ENCODE measurements at regions not wholly inside any gene's neighbourhood (a gene's known extent, or its start where the extent isn't known, plus 50 kb on each side); places are given as distances from the start of the nearest gene placed in this dataset.
"Not testable (repeated sequence)": the region's sequence is repeated elsewhere in the genome, so short reads cannot be mapped to it uniquely, and the experiment has no call there.

DNA sequence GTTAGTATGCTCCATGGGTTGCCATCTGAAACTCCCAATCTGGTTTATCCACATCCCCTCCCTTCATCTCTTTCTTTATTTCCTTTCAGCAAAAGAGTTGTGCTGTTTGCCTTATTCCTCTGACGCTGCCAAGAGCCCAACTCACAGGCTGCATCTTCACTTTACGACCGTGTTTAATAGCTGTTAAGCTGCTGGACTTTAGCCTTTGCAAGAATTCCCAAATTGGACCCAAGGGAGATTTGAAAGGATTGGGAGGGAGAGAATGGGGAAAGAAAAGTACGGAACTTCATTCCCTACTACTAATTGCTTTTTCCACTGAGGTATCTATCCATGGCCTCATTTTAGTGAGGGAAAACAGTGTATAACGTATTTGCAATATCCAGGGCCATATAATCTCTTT is 263.4 kb upstream of the MEIS1 start:
- no peak for ATAC-seq

DNA sequence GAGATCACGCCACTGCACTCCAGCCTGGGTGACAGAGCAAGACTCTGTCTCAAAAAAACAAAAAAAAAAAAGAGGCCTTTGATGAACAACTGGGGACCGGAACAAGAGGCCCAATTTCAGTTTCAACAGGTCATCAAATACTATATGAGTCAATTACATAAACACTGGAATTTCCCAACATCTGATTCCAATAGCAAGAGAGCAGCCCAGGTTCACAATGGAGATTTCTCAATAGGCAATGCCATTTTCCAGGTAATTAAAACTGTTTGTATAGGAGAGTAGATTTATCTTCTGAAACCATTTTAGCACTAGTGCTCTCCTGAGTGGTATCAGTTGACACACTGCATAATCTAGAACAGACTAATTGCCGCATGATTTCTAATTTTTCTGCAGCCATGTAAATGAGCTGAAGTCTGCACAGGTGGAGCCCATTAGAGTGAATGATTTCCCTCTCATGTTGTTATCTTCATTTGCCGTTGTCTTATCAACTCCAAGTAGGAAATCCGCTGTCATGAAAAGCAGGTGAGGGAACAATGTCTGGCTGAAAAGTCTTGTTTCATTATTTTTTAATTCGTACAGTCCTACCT is 264.1 kb upstream of the MEIS1 start:
- ATAC-seq, result peak; percentile 72

DNA sequence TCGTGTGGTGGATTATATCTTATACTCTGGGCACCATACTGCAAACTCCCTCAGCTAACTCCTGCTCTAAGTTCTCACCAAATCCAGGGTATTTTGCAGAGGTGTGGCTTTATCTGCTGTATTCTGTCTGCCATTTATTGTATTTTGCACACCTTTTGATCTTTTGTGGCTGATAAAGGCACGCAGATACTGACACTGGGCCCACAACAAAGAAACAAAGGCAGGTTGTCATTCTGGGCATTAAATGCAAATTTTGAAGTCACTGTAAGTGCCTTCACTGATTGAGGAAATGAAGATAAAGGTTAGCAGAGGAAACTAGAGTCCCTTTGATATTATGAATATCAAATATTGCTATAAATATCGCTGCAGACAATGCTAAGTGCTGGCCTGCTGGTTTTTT is 265.8 kb upstream of the MEIS1 start:
- no peak for ATAC-seq

DNA sequence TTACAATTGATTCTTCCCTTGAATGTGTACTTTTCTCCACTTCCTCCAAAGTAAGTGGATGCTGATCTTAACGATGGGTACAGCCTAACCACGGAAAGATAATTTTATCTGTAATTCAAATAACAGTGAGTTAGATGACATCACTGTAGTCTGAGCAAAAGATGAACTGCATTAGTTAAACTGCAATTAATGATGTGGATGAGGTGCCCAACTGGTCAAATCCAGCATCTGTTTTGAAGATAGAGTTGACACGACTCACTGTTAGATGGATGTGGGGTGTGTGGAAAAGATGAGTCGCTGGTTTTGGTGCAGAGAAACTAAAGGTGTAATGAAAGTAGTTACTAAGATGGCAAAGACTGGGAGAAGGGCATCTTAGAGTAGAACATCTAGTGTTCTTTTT is 270.5 kb upstream of the MEIS1 start:
- no peak for ATAC-seq

DNA sequence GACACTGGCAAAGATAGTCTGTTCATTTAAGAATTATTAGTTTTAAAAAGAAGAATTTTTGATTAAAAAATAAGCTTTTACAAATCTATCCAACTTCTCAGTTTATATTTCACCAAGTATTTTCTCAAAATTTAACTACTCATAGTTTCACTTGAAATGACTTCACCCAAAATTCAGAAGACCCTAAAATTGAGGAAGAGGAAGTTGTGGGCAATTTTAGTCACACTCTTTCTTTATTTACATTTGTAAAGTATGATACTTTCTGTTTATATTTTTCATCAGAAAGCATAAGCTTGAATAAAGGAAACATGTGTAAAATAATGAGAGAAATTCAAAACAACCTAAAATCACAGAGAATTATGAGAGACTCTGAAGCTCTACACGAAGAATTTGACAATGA is 278.8 kb upstream of the MEIS1 start:
- no peak for ATAC-seq

DNA sequence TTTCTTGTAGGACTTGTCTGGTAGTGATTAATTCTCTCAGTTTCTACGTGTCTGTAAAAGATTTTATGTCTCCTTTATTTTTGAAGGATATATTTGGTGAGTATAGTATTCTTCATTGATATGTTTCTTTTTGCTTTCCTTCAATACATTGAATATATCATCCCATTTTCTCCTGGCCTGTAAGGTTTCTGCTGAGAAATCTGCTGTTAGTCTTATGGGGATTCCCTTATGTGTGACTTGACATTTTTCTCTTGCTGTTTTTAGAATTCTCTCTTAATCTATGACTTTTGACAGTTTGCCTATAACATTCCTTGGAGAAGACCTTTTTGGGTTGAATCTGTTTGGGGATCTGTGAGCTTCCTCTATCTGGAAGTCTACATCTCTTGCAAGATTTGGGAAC is 281.0 kb upstream of the MEIS1 start:
- ATAC-seq, result no peak

DNA sequence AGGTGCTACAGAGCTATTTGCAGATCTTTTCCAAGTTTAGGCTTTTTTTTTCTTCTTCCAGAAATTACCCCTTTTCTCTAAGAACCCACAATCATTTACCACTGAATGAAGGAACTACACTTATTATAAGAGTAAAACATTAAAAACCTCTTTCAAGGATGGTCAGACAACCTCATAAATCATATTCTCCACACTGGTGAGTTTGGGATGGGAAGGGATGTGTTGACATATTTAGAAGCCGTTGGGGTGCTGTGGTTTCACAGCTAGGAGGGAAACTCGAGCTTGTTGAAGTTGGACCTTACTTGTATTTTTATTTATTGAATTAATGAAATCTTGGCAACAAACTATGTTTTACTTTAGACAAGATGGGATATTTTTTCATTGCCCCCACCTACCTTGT is 289.4 kb upstream of the MEIS1 start:
- ATAC-seq, result no peak

DNA sequence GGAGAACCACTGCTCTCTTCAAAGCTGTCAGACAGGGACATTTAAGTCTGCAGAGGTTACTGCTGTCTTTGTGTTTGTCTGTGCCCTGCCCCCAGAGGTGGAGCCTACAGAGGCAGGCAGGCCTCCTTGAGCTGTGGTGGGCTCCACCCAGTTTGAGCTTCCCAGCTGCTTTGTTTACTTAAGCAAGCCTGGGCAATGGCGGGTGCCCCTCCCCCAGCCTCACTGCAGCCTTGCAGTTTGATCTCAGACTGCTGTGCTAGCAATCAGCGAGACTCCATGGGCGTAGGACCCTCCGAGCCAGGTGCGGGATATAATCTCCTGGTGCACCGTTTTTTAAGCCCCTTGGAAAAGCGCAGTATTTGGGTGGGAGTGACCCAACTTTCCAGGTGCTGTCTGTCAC is 290.6 kb upstream of the MEIS1 start:
- ATAC-seq, result not testable (repeated sequence)

DNA sequence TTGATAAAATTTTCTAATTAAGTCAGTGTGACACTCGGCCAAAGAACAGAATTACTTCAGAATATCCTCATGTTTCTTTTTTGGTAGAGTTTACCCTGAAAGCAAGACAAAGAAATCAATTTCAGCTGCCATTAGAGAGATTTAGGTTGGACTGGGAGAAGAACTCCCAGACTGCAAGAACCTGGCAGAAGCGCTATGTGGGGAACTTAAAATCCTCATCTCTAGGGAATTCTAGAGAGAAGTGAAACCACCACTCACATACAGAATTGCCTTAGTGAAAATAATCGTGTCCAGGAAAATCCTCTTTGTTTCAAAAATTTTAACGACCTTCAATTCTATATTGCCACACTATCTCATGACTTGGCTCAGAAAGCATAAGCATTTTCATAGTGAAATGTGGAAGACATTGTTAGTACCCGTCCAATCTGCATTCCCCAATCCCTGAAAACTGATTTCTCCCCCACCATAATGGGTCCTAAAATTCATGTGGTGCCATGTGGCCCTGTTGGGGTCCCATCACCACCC is 297.3 kb upstream of the MEIS1 start:
- no peak for ATAC-seq

DNA sequence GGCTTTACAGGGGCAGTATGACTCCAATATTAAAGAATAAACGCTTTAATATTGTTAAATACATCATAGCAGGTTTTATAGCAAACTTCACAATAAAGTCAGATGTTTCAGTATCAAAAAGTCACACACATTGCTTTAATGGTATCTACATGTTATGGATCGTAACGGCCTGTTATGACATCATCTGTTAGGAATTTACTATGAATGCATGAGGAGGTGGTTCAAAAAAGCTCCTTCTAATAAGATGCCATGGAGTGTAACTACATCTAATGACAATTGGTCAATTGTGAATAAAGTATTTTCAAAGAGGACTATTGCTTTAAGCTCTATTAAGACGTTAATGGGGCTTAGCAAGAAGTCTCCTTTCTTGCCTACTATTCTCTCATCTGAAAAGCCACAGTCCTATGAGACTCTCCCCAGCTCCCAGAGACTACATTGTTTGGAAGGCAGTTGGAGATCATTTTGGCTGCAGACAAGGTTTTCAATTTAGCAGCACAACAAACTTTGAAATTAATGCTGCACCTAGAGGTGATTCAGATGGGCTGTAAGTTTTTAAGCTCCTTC is 300.7 kb upstream of the MEIS1 start:
- ATAC-seq, result no peak

DNA sequence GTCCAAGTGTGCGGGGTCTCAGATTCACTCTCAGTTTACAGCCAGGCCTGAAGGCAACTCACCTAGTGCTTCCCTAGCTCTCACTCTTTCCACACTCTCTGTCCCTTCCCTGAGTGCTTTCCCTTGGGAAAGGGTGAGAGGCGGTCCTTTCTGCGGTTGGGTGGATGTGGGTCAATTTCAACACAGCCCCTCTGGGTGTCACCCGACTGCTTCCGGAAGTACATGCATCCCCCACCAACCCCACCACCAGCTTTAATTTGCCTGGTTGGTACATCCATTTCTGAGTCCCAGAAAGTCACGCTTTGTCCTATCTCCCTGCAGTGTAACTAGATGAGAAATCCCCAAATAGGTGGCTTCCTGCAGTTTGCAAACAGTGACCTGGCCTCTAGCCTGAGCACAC is 307.3 kb upstream of the MEIS1 start:
- no peak for ATAC-seq

DNA sequence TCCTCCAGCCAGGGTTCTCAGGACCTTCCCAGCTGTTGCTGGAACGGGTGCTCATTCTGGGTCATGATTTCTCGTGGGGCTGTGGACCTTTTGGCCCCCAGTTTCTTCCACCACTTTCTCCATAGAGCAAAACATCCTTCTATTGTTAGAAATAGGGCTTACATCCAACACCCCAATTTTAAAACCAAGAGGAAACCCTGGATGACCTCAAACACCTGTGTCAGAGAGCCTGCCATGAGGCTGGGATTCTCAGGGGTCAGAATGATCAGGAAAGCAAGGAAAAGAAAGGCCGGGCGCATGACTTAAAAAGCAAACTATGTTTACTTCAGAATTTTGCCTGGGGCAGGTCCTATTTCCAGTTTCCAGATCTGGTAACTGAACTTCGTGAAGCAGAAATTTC is 307.9 kb upstream of the MEIS1 start:
- no peak for ATAC-seq

DNA sequence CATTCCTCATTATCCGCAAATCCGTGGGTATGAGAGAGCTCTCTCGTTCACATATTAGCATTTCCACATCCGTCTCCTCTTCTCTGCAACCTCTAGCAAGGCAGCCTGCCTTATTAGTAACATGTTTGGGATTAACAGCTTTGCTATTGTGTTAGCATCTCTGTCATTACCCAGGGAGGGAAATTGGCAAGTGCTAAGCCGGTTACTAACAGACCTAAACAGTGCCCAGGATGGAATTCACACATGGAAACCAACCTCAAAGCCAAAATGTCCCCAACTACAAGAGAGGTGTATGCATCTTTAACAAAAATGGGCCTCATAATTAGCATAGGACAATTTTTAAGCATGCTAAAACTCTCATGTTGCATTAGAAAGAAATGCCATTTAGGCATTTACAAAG is 309.0 kb upstream of the MEIS1 start:
- ATAC-seq, result no peak

DNA sequence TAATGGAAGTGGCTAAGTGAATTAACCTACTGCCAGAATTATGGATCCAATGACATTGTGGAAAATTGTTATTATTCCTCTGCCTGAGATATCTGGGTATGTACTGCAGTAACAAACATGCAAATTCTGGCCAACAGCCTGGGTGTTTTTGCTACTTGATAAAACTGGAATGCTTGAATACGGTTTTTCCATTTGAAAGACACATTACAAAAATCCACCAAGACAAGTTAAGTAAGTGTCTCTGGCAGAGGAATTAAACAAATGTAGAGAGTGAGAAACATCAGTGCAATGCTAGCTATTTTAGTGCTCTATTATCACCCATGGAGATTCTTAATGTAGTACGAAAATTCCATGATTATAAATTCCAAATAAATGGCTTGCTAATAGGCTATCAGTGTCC is 312.4 kb upstream of the MEIS1 start:
- ATAC-seq, result no peak

DNA sequence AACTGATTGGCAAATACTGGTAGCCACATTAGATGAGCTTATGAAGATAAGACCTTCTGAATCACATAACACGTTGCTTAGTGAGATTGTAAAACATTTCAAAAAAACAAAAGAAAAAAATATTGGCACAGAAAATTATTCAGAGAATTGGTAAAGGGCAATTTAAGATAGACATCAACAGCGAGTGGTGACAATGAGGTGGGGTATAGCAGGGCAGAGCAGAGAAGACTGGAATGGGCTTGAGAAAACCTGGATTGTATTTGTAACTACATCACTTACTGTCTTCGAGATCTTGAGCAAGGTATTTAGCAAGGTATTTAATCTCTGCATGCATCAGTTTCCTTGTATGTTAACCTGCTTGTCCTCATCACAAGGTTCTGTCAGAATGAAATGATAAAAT is 313.0 kb upstream of the MEIS1 start:
- no peak for ATAC-seq

DNA sequence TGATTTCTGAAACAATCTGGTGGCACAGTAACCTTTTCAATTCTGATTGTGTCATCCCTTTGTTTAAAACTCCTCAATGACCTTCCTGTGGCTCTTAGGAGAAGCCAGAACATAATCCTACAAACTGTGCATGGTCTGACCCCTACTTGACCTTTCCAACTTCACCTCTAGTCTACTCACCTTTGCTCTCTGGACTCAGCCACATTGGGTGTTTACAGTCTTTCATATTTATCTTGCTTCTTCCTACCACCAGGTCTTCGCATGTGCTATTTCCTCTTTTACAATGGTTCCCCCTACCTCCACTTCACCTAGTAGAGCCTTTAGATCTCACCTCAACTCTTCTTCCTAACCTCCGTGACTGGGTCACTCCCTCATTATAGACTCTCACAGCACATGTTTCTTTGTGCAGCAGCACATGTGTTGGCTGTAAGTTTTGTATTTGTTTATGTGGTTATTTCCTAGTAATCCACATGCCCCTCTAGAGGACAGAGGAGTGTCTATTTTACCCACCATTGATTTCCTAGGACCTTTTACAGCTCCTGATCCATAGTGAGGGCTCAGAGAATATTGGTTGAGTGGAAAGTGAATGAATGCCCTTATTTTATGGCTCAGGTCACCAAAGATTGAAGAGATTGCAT is 320.8 kb upstream of the MEIS1 start:
- no peak for ATAC-seq

DNA sequence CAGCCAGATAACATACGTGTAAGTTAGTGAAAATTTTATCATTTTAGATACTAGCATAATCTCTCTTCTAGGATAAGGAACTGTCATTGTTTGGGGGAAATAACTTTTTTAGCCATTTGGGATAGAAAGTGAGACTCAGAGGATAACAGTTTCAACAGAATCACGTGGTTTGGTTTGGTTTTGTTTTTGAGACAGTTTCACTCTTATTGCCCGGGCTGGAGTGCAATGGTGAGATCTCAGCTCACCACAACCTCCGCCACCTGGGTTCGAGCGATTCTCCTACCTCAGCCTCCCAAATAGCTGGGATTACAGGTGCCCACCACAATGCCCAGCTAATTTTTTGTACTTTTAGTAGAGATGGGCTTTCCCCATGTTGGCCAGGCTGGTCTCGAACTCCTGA is 323.2 kb upstream of the MEIS1 start:
- ATAC-seq, result no peak

DNA sequence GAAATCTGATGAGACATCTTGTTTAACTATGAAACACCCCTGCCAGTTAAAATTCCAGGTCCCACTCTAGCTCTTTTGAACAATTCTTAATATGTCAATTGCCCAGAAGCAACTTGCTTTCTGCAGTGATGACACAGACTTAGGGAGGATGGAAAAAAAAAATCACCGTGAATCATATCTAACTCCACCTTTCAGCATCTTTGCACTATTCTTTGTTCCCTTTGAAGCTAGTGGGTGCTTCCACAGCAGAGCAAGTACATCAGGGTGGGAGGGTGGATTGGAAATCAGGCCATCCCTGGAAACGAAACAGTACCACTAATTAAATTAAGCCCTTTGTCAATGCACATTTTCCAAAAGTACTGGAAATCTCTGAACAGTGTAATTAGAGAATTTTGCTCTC is 324.3 kb upstream of the MEIS1 start:
- ATAC-seq, result no peak

DNA sequence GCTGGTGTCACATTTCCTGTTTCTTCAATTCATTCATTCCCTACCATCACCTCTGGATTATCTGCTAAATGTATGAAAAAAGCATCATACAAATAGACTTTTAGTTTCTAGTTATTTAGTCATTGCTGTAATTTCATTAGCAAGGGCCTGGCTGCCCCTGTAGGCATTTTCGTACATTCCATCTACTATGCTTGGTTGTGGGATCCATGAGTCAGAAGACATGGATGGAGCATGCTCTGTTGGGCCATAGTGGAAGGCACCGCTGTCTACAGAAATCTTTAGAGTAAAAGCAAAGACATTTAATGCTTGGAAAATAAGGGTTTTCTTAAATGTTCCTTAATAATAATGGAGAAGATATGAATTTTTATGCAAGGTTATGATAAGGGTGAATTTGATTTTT is 324.8 kb upstream of the MEIS1 start:
- no peak for ATAC-seq

DNA sequence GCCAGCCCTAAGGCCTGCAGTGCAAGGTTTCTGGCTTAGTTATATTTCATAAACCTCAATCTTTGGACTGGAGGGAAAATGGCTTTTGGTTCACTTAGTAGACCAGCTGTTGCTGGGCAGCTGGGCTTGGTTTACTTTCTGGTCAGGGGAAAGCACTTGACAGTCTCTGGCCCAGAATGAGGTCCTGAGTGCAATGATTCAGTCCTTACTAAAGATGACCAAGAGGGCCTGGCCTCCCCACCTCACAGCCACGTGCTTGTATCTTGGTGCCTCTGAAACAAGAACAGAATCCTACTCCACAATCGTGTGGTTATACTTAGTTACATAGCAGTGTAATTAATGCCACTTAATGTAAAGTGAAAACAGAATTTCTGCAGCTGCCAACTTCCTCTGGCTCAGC is 325.5 kb upstream of the MEIS1 start:
- no peak for ATAC-seq

DNA sequence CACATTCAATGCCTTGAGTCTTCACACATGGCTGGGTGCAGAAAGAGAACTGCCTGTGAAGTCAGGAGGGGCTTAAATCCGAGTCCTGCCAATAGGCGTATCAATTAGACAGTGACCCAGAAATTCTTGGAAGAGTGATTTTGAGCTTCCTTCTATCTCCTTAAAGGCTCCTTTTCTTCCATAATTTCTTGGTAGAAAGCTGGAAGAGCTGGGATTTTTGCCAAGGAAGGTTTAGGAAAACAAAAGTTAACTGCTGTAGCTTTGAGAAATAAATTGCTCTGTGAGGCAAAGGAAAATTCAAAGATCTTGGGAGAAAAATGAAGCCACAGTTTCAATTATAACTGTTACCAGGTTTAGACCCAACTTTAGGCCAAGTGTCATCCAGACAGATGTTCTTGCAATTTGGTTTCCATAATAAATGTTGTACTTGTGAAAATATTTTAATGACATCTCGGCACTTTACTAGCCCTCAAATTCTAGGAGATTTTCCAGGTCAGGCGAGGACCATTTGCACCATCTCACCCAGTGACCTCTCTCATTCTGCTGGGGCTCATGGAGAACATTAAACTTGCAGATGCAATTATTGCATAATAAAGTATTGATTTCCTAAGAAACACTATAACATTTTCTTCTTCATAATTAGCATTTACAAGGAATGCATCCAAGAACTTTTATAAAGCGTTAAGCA is 329.7 kb upstream of the MEIS1 start:
- ATAC-seq, result no peak

DNA sequence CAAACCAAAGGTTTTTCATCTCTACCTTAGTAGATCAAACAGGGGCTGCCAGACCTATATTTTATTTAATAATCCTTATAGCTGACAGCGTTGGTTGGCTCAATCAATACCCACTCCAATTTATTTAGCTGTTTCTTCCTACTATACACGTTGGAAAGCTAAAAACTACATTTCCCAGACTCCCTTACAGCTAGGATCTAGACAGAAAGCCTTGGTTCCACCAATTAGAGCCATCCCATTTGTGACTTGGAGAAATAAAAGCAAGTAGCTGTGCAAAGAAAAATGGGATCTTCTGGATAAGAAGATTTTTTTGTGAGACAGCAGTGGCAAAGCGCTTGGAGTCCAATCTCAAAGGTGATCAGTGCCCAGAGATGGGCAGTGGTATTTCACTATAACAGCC is 331.3 kb upstream of the MEIS1 start:
- ATAC-seq, result no peak

DNA sequence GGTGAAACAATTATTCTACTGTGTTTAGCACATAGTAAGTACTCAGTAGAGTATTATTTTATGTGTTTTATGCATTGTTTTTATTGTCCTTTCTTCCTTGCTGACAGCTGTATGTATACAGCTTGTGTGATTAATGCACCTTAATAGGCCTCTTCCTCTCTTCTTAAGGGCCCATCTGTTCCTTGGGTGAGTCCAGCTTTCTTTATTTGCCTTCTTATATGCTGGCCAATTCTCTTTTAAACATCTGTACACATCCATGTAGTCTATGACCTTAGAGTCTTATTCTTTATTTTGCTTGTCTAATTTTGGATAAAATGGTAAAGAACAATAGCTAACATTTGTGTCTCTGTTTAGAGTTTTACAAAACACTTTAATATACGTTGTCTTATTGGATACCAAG is 333.7 kb upstream of the MEIS1 start:
- ATAC-seq, result no peak

DNA sequence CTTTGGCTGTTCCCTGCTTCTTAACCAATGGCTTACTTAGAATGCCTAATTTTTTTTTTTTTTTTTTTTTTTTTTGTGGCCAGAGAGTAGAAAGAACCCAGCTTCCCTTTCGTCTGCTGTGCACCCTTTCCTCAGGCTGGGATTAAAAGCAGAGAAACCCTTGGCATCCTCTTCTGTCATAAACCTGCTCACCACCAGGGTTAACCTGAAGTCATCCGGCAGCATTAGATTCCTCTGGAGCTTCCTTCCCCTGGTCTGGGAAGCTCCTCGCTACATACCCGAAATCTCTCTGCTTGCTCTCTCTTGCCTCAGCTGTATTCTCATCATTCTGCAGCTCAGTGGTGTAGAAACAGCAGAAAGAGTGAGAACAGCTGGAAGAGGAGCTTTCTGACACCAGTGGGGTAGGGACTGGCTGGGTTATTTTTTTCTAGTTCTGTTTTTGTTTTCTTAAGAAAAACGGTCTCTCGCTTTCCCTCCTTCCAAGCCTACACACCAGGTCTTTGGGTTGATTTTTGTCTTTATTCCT is 339.0 kb upstream of the MEIS1 start:
- no peak for ATAC-seq

All from esophagus mucosa (tissue), 1 donor.